Mesothelial cell of epicardium (in vitro differentiated cells): ENCODE measurements at regions not wholly inside any gene's neighbourhood (a gene's known extent, or its start where the extent isn't known, plus 50 kb on each side); places are given as distances from the start of the nearest gene placed in this dataset.

Experiments used
- DNase-seq, 2 experiments: peaks; one replicate each; pipeline ENCODE4 v3.0.0; 2021; ENCODE audit warnings: low spot score in 2 of 2; ENCODE audit not compliant: unreplicated experiment in 2 of 2
- H3K27ac Mint-ChIP-seq: 2 replicates; pipeline ENCODE4 v1.8.0; 2021; ENCODE audit warnings: mixed read lengths
- H3K27me3 Mint-ChIP-seq: 2 replicates; pipeline ENCODE4 v1.8.0; 2021; ENCODE audit warnings: low read depth, mixed read lengths
- H3K36me3 Mint-ChIP-seq: 2 replicates; pipeline ENCODE4 v1.8.0; 2021; ENCODE audit warnings: mixed read lengths
- H3K4me1 Mint-ChIP-seq: 2 replicates; pipeline ENCODE4 v1.8.0; 2021; ENCODE audit warnings: mixed read lengths
- H3K4me3 Mint-ChIP-seq: 2 replicates; pipeline ENCODE4 v1.8.0; 2021; ENCODE audit warnings: mild to moderate bottlenecking, moderate library complexity, mixed read lengths
- H3K9me3 Mint-ChIP-seq: 2 replicates; pipeline ENCODE4 v1.8.0; 2021; ENCODE audit warnings: mixed read lengths
- CTCF ChIP-seq: fragments of 200-600 bp; sonication (generic); IDR thresholded peaks from one replicate; pipeline ENCODE4 v1.5.0; 2021; ENCODE audit warnings: antibody characterized with exemption; ENCODE audit not compliant: unreplicated experiment

GRCh38 chr9:38342532-38342931, 50.0 kb upstream of the ALDH1B1 start:
- Mint-ChIP-seq H3K27me3 (peaks cover 6% of the 10 kb centered on the region), H3K4me1 (peaks cover 21% of the 10 kb centered on the region), H3K9me3 (peaks cover 9% of the 10 kb centered on the region), H3K36me3 (no peaks in the 10 kb centered on the region), H3K27ac (no peak overlapping the region), H3K4me3 (no peak overlapping the region)
- no peak for DNase-seq
- no peak for TF ChIP-seq CTCF

GRCh38 chr9:38342096-38342495, 50.4 kb upstream of the ALDH1B1 start:
- no peak overlapping the region for H3K4me3 Mint-ChIP-seq
- no peak for DNase-seq
- H3K4me1 Mint-ChIP-seq = peaks cover 19% of the 10 kb centered on the region
- H3K9me3 Mint-ChIP-seq = peaks cover 9% of the 10 kb centered on the region
- no peak for TF ChIP-seq CTCF
- no peak overlapping the region for H3K27ac Mint-ChIP-seq
- no peaks in the 10 kb centered on the region for H3K36me3 Mint-ChIP-seq
- peaks cover 7% of the 10 kb centered on the region for H3K27me3 Mint-ChIP-seq

DNA sequence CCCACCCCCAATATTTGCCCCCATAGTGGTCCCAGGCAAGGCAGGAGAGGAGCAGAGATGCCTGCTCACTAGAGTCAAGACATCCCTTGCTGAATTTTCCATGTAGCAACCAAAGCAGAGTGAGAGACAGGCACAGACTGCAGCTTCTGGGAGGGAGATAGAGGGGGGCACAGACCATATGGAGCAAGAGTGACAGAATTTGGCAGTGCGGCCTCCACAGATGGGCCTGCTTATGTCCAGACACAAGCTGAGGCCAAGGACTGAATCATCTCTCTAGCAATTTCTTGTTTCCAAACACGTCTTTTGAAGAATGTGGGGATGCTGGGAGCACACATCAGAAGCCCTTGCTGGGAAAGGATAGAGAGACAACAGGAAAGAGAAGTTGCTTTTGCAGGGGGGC, 53.0 kb upstream of the ALDH1B1 start:
- H3K27ac Mint-ChIP-seq = no peak overlapping the region
- DNase-seq = no peak
- H3K36me3 Mint-ChIP-seq = no peaks in the 10 kb centered on the region

DNA sequence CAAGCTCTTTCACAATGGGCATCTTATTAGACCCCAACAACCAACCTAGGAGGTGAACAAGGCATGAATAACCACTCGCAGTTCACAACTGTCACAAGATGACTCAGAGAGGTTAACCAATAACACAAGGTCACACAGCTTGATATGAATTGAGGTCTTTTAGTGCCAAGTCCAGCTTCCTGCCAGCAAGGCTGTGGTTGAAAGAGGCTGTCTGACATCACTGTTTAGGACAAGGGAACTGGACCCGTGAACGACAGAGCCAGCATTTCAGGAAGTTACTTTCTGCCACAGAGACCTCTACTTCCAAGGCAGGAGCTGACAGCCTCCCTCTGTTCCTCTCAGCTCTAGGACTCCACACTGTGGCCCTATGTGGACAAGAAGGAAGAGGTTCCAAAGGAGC, 53.4 kb upstream of the ALDH1B1 start:
- no peak for TF ChIP-seq CTCF
- peaks cover 10% of the 10 kb centered on the region for H3K27me3 Mint-ChIP-seq
- H3K9me3 Mint-ChIP-seq = peaks cover 9% of the 10 kb centered on the region
- DNase-seq = no peak
- no peaks in the 10 kb centered on the region for H3K36me3 Mint-ChIP-seq
- peaks cover 5% of the 10 kb centered on the region for H3K4me1 Mint-ChIP-seq
- H3K27ac Mint-ChIP-seq = no peak overlapping the region
- H3K4me3 Mint-ChIP-seq = no peak overlapping the region

More for the DNA sequence above, 53.0 kb upstream of the ALDH1B1 start:
- Mint-ChIP-seq H3K9me3 (peaks cover 9% of the 10 kb centered on the region), H3K27me3 (peaks cover 10% of the 10 kb centered on the region), H3K4me1 (peaks cover 8% of the 10 kb centered on the region), H3K4me3 (no peak overlapping the region)
- TF ChIP-seq CTCF = no peak

DNA sequence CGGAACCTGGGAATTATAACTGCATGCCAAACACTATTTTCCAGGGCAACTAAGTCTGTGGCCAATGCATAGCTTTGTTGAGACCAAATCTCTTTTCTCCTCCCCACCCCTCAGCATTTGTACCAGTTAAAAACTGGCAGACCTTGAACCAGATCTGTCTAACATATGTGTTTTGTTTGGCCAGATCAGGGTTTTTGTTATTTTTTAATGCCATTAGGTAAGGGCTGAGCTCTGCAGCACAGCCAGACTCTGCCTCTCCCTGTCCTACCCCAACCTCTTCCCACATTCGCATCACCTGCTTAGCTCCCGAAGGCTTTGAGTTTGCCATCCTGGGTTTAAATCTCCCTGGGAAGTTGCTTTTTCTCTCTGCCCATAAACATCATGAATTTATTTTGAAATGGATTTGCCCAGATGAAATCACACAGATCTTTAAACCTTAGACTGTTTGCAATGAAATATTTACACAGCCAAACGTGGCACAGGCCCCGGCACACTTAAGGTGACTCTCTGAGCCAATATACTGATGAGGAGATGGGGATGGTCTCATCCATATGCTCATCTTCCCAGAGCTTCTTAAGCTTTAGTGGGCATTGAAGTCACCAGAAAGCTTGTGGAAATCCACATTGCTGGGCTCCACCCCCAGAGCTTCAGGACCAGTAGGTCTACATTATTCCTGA, 54.0 kb upstream of the ALDH1B1 start:
- Mint-ChIP-seq H3K27me3 (peaks cover 10% of the 10 kb centered on the region), H3K36me3 (no peaks in the 10 kb centered on the region), H3K4me1 (peaks cover 5% of the 10 kb centered on the region), H3K9me3 (peaks cover 9% of the 10 kb centered on the region), H3K4me3 (no peak overlapping the region), H3K27ac (no peak overlapping the region)
- TF ChIP-seq CTCF = no peak
- no peak for DNase-seq
